Lung (tissue), 11 donors: ENCODE measurements at regions not wholly inside any gene's neighbourhood (a gene's known extent, or its start where the extent isn't known, plus 50 kb on each side); places are given as distances from the start of the nearest gene placed in this dataset.

ENCODE experiments used
- ATAC-seq: fragments of 200-7000 bp; cut with Tn5 transposase; one replicate; pipeline ENCODE4 v1.9.1; 2020; ENCODE audit warnings: moderate number of reproducible peaks; ENCODE audit not compliant: insufficient read depth, low FRiP score
- DNase-seq, 3 donors: peaks; one replicate each; pipeline ENCODE4 v3.0.0-alpha.2; 2013 to 2017
- H3K27ac ChIP-seq, 2 donors: one replicate each; pipeline ENCODE4 v1.5.1; 2013; ENCODE audit warnings: mild to moderate bottlenecking in 2 of 2, moderate library complexity in 2 of 2, control low read depth in 1 of 2, inconsistent platforms in 1 of 2, low read depth in 1 of 2, low read length in 1 of 2
- H3K27me3 ChIP-seq, 3 donors: one replicate each; pipeline ENCODE4 v1.5.1; 2013; ENCODE audit warnings: low read length in 2 of 3; ENCODE audit not compliant: control insufficient read depth in 3 of 3, insufficient read depth in 3 of 3
- H3K36me3 ChIP-seq, 4 donors: one replicate each; pipeline ENCODE4 v1.5.1; 2013; ENCODE audit warnings: low read length in 4 of 4, mild to moderate bottlenecking in 1 of 4, moderate library complexity in 1 of 4; ENCODE audit not compliant: control insufficient read depth in 4 of 4, insufficient read depth in 4 of 4
- H3K4me1 ChIP-seq, 5 donors: one replicate each; pipeline ENCODE4 v1.5.1; 2013; ENCODE audit warnings: low read length in 5 of 5, mild to moderate bottlenecking in 2 of 5, moderate library complexity in 1 of 5; ENCODE audit not compliant: control insufficient read depth in 5 of 5, insufficient read depth in 5 of 5
- H3K4me3 ChIP-seq: one replicate; pipeline ENCODE4 v1.5.1; 2013; ENCODE audit warnings: mild to moderate bottlenecking, control low read depth, moderate library complexity
- H3K9ac ChIP-seq, 2 donors: one replicate each; pipeline ENCODE4 v1.5.1; 2013; ENCODE audit warnings: low read length in 2 of 2, control low read depth in 1 of 2; ENCODE audit not compliant: insufficient read depth in 1 of 2
- H3K9me3 ChIP-seq, 4 donors: one replicate each; pipeline ENCODE4 v1.5.1; 2013; ENCODE audit warnings: low read length in 3 of 4, mild to moderate bottlenecking in 1 of 4, moderate library complexity in 1 of 4; ENCODE audit not compliant: control insufficient read depth in 4 of 4, insufficient read depth in 3 of 4
- WGBS, 2 donors: extraction: QIAGEN DNeasy Blood & Tissue Kit; methylation state at CpG; one replicate each; pipeline ENCODE4 v1.1.7; 2013; 5-methylcytosine and 5-hydroxymethylcytosine counted together
- TF ChIP-seq, protein P1 (sequence below): IDR thresholded peaks from 2 replicates; pipeline ENCODE4 v1.5.1; 2012; ENCODE audit warnings: mild to moderate bottlenecking; ENCODE audit errors: control extremely low read depth, extremely low read depth
- donor health status: control.
- donor health status: control.
- donor health status: Bipolar disorder and iron deficiency.
- donor health status: healthy.
- donor health status: DM: yes; HTN: yes; CAD: no.

- Histone ChIP-seq H3K9ac (no peak overlapping the region), H3K9me3 (peaks cover 0 to 7% (median 4%) of the 10 kb centered on the region in 4 donors), H3K4me3 (no peak overlapping the region), H3K4me1 (peaks cover 0 to 3% (median 0%) of the 10 kb centered on the region in 5 donors), H3K36me3 (peaks cover 0 to 4% (median 0%) of the 10 kb centered on the region in 4 donors), H3K27ac (no peak overlapping the region), H3K27me3 (no peaks in the 10 kb centered on the region)
- WGBS, 2 donors = 97% methylated on average over 2 of the region's 2 CpGs
- ATAC-seq (no peak), DNase-seq (no peak)
- TF ChIP-seq, protein P1, sequence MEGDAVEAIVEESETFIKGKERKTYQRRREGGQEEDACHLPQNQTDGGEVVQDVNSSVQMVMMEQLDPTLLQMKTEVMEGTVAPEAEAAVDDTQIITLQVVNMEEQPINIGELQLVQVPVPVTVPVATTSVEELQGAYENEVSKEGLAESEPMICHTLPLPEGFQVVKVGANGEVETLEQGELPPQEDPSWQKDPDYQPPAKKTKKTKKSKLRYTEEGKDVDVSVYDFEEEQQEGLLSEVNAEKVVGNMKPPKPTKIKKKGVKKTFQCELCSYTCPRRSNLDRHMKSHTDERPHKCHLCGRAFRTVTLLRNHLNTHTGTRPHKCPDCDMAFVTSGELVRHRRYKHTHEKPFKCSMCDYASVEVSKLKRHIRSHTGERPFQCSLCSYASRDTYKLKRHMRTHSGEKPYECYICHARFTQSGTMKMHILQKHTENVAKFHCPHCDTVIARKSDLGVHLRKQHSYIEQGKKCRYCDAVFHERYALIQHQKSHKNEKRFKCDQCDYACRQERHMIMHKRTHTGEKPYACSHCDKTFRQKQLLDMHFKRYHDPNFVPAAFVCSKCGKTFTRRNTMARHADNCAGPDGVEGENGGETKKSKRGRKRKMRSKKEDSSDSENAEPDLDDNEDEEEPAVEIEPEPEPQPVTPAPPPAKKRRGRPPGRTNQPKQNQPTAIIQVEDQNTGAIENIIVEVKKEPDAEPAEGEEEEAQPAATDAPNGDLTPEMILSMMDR = no peak
These were observed 162.3 kb downstream of the TGFB2 start for GRCh38 chr1:218507355-218508002.

DNA sequence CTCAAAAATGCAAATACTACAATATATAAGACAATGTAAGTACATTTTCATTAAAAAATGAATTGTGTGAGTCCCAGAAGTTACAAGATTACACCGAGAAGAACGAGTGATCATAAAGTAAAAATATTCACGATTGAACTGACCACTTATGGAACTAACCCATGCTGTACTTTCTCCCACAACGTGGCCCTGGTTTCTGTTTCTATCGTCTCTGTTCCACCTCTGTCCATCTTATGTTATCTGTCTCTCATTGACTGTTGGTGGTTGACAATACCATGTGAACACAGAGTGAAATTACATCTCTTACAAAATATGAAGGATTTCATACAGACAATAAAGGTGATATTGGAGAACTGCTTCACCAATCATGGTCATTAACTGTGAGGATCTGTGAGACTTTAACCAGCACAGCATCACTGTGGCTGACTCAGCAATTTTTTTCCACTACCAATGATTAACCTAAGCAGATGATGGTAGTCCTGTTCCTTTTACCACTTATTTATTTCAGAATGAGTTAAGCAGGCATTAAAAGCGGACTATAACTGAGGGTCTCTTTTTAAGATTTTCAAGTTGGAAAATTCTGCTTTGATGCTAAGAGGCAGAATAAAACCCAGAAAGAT lies 165.1 kb downstream of the TGFB2 start:
- Histone ChIP-seq H3K36me3 (peaks cover 0 to 4% (median 0%) of the 10 kb centered on the region in 4 donors), H3K9me3 (peaks cover 0 to 7% (median 4%) of the 10 kb centered on the region in 4 donors), H3K4me3 (no peak overlapping the region), H3K27ac (no peak overlapping the region), H3K9ac (no peak overlapping the region), H3K4me1 (peaks cover 0 to 3% (median 0%) of the 10 kb centered on the region in 5 donors), H3K27me3 (no peaks in the 10 kb centered on the region)
- DNase-seq (no peak), ATAC-seq (no peak)
- 90 to 93% methylated on average over 6 of the region's 6 CpGs for WGBS, 2 donors
- TF ChIP-seq, protein P1 = no peak

DNA sequence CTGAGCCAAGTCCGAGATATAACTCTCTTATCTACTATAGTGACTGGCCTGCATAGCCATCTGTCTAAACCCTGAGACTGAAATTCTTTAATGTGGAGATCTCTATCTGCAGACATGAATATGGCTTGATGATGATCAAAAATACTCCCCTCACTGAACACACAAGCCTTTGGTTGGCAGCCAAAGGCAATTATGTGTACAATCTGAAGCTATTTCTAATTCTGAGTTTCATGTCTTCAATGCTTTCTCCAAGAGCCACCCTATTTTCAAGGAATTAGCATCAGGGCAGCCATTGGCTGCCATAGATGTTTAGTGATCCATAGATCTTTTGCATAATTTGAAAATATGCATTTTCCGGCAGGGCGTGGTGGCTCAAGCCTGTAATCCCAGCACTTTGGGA lies 168.2 kb downstream of the TGFB2 start:
- Histone ChIP-seq H3K9me3 (no peaks in the 10 kb centered on the region), H3K9ac (no peak overlapping the region), H3K36me3 (no peaks in the 10 kb centered on the region), H3K27ac (no peak overlapping the region), H3K27me3 (no peaks in the 10 kb centered on the region), H3K4me3 (no peak overlapping the region), H3K4me1 (peaks cover 0 to 16% (median 0%) of the 10 kb centered on the region in 5 donors)
- 92 to 96% methylated on average over 3 of the region's 3 CpGs for WGBS, 2 donors
- ATAC-seq (no peak), DNase-seq (no peak)
- TF ChIP-seq, protein P1 = no peak
